Testis (tissue), 2 donors: ENCODE measurements at regions not wholly inside any gene's neighbourhood (a gene's known extent, or its start where the extent isn't known, plus 50 kb on each side); places are given as distances from the start of the nearest gene placed in this dataset.

Source experiments
- DNase-seq: peaks from one replicate; pipeline ENCODE4 v3.0.0-alpha.2; 2019
- H3K27ac ChIP-seq, 2 donors: fragments of 200-600 bp; sonication (generic); one replicate each; pipeline ENCODE4 v1.5.1; 2019
- H3K27me3 ChIP-seq: fragments of 200-600 bp; sonication (generic); one replicate; pipeline ENCODE4 v1.5.1; 2019
- H3K36me3 ChIP-seq: fragments of 200-600 bp; sonication (generic); one replicate; pipeline ENCODE4 v1.5.1; 2017; ENCODE audit warnings: low read depth; ENCODE audit errors: missing control alignments
- H3K4me1 ChIP-seq: fragments of 200-600 bp; sonication (generic); one replicate; pipeline ENCODE4 v1.5.1; 2019
- H3K4me3 ChIP-seq, 2 donors: fragments of 200-600 bp; sonication (generic); one replicate each; pipeline ENCODE4 v1.5.1; 2017 to 2019
- H3K9me3 ChIP-seq: fragments of 200-600 bp; sonication (generic); one replicate; pipeline ENCODE4 v1.5.1; 2017
- CTCF ChIP-seq, 3 experiments: fragments of 450-650 bp in 2 of 3; fragments of 200-600 bp in 1 of 3; sonication (generic) in 1 of 3; IDR thresholded peaks; one replicate each; pipeline ENCODE4 v1.5.1; 2016 to 2019; ENCODE audit warnings: antibody characterized with exemption in 3 of 3, mild to moderate bottlenecking in 2 of 3, moderate library complexity in 1 of 3
- POLR2A ChIP-seq: fragments of 450-650 bp; IDR thresholded peaks from one replicate; pipeline ENCODE4 v1.6.1; 2017; ENCODE audit warnings: antibody characterized with exemption, mild to moderate bottlenecking, moderate library complexity
- WGBS, 2 donors: methylation state at CpG; one replicate each; pipeline ENCODE4 v1.1.5; 2018; 5-methylcytosine and 5-hydroxymethylcytosine counted together
- intact Hi-C: fragments of 100-400 bp; cut with DNase I; formaldehyde crosslinking; loops from one replicate; pipeline ENCODE4 v1.15.1; 2023; ENCODE audit warnings: low total_unique reads

DNA sequence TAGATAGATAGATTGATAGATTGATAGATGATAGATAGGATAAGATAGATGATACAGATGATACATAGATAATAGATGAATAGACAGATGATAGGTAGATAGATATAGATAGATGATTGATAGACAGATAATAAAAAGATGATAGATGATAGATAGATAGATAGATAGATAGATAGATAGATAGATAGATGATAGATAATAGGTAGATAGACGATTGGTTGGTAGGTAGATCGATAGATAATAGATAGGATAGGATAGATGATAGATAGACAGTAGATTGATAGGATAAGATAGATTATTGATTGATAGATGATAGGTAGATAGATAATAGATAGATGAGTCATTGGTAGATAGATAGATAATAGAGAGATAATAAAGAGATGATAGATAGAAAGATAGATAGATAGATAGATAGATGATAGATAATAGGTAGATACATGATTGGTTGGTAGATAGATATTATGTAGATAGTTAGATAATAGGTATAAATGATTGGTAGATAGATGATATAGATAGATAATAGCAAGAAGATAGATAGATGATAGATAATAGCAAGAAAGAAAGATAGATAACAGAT, 109.4 kb upstream of the C16orf82 start:
- Histone ChIP-seq H3K36me3 (no peaks in the 10 kb centered on the region), H3K4me3 (no peak overlapping the region), H3K27ac (no peak overlapping the region), H3K27me3 (no peaks in the 10 kb centered on the region), H3K9me3 (no peaks in the 10 kb centered on the region), H3K4me1 (no peaks in the 10 kb centered on the region)
- DNase-seq, result no peak
- intact Hi-C loops, result no loop called here
- TF ChIP-seq CTCF (IDR thresholded peaks at IDR 0.05), result no peak
- TF ChIP-seq POLR2A, result no peak
- 80 to 84% methylated on average over 2 of the region's 2 CpGs for WGBS, 2 donors

GRCh38 chr16:26959416-26960009, 107.2 kb upstream of the C16orf82 start:
- Histone ChIP-seq H3K9me3 (no peaks in the 10 kb centered on the region), H3K27ac (no peak overlapping the region)
- TF ChIP-seq POLR2A (no peak), CTCF (IDR thresholded peaks at IDR 0.05) (no peak)

DNA sequence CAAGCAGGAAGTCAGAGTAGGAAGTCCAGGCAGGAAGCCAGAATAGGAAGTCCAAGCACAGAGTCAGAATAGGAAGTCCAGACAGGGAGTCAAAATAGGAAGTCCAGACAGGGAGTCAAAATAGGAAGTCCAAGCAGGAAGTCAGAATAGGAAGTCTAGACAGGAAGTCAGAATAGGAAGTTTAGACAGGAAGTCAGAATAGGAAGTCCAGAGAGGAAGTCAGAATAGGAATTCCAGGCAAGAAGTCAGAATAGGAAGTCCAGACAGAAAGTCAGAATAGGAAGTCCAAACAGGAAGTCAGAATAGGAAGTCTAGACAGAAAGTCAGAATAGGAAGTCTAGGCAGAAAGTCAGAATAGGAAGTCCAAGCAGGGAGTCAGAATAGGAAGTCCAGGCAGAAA, 105.3 kb upstream of the C16orf82 start:
- TF ChIP-seq CTCF (IDR thresholded peaks at IDR 0.05), result no peak
- TF ChIP-seq POLR2A, result no peak
- no peaks in the 10 kb centered on the region for H3K9me3 ChIP-seq
- intact Hi-C loops, result no loop called here
- no peak overlapping the region for H3K27ac ChIP-seq
- no peaks in the 10 kb centered on the region for H3K36me3 ChIP-seq
- H3K4me1 ChIP-seq, result no peaks in the 10 kb centered on the region
- no peak for DNase-seq
- H3K4me3 ChIP-seq, result no peak overlapping the region
- H3K27me3 ChIP-seq, result no peaks in the 10 kb centered on the region

More at GRCh38 chr16:26959416-26960009, 107.2 kb upstream of the C16orf82 start:
- Histone ChIP-seq H3K36me3 (no peaks in the 10 kb centered on the region), H3K27me3 (no peaks in the 10 kb centered on the region), H3K4me1 (no peaks in the 10 kb centered on the region), H3K4me3 (no peak overlapping the region)
- 53% methylated on average over 5 of the region's 5 CpGs for WGBS, 2 donors
- no peak for DNase-seq
- intact Hi-C loops, result no loop called here

DNA sequence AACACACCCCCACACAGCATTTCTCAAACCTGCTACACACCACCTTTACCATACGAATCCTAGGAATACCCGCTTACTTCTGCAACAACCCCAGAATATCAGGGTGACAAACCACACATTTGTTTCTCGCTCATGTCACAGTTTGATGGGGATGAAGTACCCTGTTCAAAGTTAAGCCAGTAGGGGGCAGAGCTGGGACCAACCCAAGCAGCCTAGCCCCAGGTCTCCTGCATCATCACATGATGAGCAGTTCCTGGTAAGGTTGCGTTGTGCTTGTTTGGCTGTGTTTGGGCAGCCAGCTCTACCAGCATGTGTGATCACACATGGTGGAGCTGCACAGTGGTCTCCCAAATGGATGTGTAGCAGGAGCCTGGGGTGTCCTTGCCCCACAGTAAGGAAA, 103.6 kb upstream of the C16orf82 start:
- WGBS, 2 donors, result 83 to 84% methylated on average over 4 of the region's 4 CpGs
- peak; percentile 34 for DNase-seq

More for the DNA sequence above, 103.6 kb upstream of the C16orf82 start:
- no peaks in the 10 kb centered on the region for H3K9me3 ChIP-seq
- H3K27me3 ChIP-seq, result no peaks in the 10 kb centered on the region
- intact Hi-C loops, result no loop called here
- H3K36me3 ChIP-seq, result no peaks in the 10 kb centered on the region
- no peak overlapping the region for H3K4me3 ChIP-seq
- no peaks in the 10 kb centered on the region for H3K4me1 ChIP-seq
- H3K27ac ChIP-seq, result no peak overlapping the region
- TF ChIP-seq CTCF (IDR thresholded peaks at IDR 0.05) (peak in 1 of 3 experiments; percentile 9), POLR2A (no peak)
